ENCODE measurements at regions not wholly inside any gene's neighbourhood (a gene's known extent, or its start where the extent isn't known, plus 50 kb on each side); places are given as distances from the start of the nearest gene placed in this dataset.
"Not testable (repeated sequence)": the region's sequence is repeated elsewhere in the genome, so short reads cannot be mapped to it uniquely, and the experiment has no call there.

- TF ChIP-seq KLF16 (tag by site-specific recombination; IDR thresholded peaks at IDR 0.05); ZNF391 (tag by site-specific recombination; IDR thresholded peaks at IDR 0.05; ENCODE audit: borderline replicate concordance, low read depth); ZNF121 (tag by site-specific recombination; IDR thresholded peaks at IDR 0.05); ZNF555 (tag by site-specific recombination; conservative IDR thresholded peaks at IDR 0.05); ZNF558 (tag by site-specific recombination; IDR thresholded peaks at IDR 0.05); PBX3 (CRISPR knock-in tag; IDR thresholded peaks at IDR 0.05); CTCF (tag by site-specific recombination; IDR thresholded peaks at IDR 0.05); REST (tag by site-specific recombination; IDR thresholded peaks at IDR 0.05); YY1 (tag by site-specific recombination; IDR thresholded peaks at IDR 0.05); MEIS1 (CRISPR knock-in tag; IDR thresholded peaks at IDR 0.05; ENCODE audit: borderline replicate concordance): not testable (repeated sequence)
Observed at GRCh38 chr21:5121399-5121798, 5400.0 kb upstream of the TPTE start.

Data from HEK293 (cell line).